Inflammatory macrophage treated with lipopolysaccharide for 4 hours (primary cell): ENCODE measurements at regions not wholly inside any gene's neighbourhood (a gene's known extent, or its start where the extent isn't known, plus 50 kb on each side); places are given as distances from the start of the nearest gene placed in this dataset.

Experiments
- DNase-seq: peaks from one replicate; pipeline ENCODE4 v3.0.0-alpha.2; 2020

DNA sequence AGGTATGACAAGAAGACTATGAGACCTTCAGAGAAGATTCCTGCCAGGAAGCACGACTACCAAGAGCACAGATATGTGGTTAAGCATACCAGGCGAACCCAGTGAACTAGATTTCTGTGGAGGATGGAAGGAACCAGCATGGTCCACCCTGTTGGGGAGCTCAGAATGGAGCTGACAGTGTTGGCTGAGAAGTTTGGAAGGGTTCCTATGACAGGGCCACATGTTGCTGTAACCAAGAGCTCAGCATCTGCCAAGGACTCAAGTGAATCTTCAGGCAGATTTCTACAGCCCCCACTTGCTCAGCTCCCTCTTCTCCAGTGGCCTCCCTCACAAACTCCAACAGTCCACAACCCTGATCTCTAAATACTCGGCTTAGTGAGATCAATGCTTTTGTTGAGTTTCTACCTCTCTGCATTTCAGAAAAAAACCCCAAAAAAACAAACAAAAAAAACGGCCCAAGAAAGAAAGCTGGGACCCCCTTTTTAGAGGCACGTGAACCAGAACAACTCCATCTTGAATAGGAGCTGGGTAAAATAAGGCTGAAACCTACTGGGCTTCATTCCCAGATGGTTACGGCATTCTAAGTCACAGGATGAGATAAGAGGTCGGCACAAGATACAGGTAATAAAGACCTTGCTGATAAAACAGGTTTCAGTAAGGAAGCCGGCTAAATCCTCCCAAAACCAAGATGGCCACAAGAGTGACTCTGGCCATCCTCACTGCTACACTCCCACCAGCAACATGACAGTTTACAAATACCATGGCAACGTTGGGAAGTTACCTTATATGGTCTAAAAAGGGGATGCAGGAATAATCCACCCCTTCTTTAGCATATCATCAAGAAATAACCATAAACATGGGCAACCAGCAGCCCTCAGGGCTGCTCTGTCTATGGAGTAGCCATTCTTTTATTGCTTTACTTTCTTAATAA, 691.1 kb downstream of the UQCRFS1 start:
- DNase-seq, result no peak

- DNase-seq, result no peak
Observed at GRCh38 chr19:28520998-28521568, 691.9 kb downstream of the UQCRFS1 start.

- no peak for DNase-seq
Observed at GRCh38 chr19:28519952-28520861, 692.7 kb downstream of the UQCRFS1 start.

DNA sequence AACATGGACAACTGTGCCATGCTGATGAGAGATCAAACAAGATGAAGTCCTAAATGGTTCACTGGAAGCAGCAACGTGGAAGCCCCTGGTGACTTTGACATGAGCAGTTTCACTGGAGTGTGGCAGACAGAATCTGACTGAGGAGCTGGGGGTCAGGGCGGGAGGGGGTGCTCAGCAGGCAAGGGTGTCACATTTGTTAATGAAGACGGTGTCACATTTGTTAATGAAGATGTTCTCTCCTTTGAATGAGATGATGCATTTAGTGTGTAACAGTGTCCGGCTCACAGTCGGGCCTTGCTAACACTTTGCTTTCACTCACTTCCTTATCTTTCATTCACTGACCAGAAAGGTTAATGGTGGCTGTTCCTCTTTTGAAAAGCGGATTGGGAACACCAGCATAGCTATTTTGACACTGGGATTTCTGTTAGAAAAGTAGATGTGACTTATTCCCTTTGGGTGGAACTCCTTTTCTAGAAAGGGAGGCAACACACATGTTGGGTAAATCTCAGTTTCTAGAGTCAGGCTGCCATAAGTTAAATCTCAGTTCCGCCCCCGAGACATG, 693.7 kb downstream of the UQCRFS1 start:
- DNase-seq, result peak; percentile 24

- no peak for DNase-seq
Observed at GRCh38 chr19:28516415-28516872, 696.5 kb downstream of the UQCRFS1 start.

GRCh38 chr19:28514166-28514565, 698.8 kb downstream of the UQCRFS1 start:
- no peak for DNase-seq

DNA sequence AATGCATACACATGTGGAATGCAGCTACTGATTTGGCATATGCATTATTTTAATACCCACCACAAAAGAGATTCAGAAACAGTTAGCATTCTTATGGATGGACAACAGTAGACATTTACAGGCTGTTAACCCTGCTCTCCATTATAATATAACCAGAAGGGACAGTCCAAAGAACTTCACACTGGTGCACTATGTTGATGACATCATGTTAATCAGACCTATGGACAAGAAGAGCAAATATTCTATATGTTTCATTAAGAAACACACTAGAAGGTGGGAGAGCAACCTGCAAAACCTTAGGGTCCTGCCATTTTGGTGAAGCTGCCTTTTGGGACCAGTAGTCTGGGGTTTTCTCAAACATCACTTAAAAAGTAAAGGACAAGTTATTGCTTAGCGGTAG, 701.3 kb downstream of the UQCRFS1 start:
- no peak for DNase-seq

DNA sequence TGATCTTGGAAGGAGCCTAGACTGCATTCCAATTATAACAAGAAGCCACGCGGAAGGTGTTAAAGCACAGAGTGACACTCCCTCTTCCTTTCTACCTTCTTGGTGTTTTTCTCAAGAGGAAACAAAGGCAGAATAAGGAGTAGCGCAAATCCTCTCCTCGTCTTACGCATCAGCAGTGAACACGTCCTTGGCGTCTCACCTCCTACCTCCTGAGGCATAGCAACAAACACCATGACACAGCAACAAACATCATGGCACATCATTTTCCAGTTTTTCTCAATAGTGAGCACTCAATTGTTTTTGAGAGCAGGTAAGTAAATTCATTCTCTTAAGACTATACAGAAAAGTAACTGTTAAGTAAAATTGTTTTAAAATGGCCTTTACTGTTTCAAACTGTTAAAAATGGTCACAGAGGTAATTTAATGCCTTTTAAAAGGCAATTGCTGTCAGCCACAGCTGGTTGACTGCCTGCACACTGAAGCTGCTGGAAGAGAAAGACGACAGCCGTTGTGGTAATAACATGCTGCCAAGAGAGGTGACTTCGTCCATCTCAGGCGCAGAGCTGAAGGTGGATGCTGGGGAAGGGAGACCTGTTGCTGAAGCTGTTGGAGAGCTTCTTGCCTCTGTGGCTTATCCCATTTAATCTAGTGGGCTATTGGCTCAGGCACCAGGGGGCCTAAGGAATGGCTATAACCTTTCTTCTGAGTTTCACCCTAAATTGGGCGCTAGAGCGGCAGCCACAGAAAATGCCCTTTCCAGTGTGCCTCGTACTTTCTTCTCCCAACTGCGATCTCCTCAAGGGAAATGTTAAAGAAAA, 703.7 kb downstream of the UQCRFS1 start:
- DNase-seq, result no peak

DNA sequence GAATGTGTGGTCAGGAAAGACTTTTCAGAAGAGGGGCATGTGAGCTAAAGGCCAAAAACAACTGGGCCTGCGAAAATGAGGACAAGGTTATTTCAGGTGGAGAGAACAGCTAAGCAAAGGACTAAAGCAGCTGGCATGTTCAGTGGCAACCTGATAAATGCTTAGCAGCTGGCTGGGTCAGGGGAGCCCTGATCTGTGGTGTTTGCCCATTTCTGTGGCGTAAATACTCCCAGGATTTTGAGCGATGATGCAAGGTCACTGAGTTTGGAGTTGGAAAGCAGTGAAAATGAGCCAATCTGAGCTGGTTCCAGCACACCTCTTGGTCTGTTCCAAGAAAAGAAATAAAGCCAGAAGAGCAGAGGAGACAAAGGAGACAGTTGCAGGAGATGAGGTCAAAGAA, 704.3 kb downstream of the UQCRFS1 start:
- DNase-seq, result no peak

DNA sequence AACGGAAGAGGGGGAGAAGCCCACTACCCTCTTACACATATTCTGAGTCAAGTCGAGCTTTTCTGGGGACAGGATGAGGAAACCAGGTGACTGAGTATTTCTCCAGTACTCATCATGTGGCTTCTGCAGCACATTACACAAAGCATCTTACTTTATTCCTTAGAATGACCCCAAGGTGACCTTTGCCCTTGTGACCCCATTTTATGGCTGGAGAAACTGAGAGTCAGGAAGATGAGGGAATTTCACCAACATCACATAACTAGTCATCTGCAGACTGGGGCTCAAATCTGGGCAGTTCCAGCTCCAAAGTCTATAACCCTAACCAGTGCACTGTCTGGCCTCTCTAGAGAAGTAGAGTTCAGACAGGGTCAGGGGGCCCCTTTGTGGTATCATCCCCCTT, 707.0 kb downstream of the UQCRFS1 start:
- DNase-seq, result no peak

DNA sequence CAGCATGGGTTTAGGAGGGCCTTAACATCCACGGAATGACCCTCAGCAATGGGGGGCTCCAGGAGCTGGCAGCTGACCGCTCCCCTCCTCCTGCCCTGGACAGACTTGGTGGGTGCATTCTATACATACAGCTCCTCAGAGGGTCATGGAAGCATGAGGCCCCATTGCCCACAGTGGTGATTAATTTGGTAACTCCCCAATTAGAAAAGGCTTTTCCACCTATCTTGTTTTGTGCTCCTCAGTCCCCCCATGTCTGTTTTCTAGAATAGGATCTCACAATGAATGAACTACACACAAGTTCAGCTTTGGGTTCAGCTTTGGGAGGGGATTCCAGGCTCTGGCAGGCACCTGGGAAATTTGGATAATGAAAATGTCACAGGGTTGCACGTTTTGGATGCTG, 707.8 kb downstream of the UQCRFS1 start:
- no peak for DNase-seq

- no peak for DNase-seq
Observed at GRCh38 chr19:28504727-28505126, 708.2 kb downstream of the UQCRFS1 start.

- peak; percentile 41 for DNase-seq
Observed at GRCh38 chr19:28504139-28504538, 708.8 kb downstream of the UQCRFS1 start.

GRCh38 chr19:28502879-28503734, 709.8 kb downstream of the UQCRFS1 start:
- DNase-seq, result no peak

DNA sequence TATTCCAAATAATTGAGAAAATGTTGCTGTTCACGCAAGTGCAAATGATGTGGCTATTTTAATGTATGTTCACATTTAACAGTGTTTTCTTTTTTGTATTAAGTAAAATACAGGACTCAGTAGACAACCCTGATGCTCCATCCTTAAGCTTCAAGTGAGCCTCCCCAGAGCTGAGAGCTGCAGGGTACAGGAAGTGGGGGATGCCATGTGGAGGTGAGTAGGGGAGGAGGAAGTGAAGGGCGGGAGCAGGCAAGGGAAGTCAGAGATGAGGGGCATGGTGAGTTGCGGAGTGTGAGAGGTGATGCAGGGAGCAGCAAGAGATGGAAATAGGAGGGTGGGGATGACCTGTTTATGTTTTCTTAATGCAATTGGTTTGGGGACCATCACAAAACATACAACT, 711.0 kb downstream of the UQCRFS1 start:
- no peak for DNase-seq

DNA sequence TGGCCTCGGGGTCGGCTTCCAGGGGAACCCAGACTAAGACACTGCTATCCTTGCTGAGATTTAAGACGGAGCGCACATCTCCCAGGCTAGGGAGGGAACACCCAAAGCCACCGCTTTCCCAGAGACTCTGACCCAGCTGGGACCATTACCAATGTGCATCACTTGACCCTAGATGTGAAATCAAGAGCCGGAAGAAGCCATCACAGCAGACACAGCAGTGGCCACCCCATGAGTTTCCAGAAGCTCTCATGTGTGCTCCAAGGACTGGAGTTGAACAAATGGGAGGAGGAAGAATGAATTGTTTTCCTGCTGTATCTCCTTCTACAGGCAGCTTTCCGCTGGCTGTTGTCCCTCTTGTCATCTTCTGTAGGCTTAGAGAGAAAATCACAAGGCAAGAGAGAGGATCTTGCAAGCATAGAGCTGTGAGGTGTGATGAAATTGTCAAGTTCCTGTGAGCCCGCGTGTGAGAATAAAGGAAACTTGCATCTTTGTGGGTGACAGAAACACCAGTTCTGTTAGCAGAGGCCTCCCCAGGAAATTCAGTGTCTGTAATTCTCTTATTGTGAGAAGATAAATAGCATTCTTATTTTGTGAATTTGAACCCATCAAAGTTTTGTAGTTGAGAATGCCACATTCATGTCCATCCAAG, 711.8 kb downstream of the UQCRFS1 start:
- DNase-seq, result peak; percentile 59

DNA sequence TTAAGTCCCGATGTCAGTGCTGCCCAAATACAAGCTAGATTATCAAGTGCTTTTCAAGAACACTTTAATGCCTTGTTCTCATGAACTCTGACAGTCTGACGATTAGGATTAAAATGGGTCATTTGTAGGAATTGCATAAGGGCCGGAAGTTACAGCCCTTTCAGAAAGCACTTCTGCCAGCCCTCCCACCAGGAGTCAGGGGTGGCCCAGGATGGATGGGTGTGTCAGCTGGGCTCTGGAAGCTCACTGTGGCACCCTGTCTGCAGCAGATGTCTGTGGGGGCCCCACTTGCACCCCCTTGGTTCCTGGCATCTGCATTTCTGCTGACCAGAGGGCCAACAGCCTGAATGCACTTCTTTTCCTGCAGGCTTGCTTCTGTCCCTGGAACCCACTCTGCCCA, 712.7 kb downstream of the UQCRFS1 start:
- peak; percentile 37 for DNase-seq

DNA sequence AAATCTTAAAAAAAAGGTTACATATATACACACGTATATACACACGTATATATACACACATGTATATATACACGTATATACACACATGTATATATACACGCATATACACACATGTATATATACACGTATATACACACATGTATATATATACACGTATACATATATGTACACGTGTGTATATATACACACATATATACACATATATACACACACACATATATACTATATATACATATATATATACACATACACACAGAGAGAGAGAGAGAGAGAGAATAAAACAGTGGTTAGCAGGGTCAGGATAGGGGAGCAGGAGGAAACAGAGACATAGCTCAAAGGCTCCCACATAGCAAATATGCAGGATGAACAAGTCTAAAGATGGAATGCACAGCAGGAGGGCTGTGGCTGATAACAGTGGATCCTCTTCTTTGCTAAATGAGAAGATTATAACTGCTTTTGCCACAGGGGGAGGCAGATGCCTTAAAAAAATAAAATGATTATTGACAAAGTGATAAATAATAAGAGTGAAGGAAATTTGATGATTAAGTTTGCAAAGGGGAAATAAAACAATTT, 714.5 kb downstream of the UQCRFS1 start:
- DNase-seq, result no peak

DNA sequence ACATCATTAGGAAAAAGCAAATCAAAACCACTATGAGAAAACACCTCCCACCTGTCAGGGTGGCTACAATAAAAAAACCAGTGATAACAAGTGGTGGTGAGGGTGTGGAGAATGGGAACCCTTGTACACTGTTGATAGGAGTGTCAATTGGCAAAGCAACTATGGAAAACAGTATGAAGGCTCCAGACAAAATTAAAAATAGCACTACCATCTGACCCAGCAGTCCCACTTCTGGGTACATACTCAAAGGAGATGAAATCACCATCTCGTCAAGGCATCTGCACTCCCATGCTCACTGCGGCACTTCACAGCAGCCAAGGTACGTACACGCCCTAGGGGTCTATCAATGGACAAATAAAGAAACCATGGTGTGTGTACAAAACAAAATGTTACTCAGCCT, 715.1 kb downstream of the UQCRFS1 start:
- DNase-seq, result no peak

DNA sequence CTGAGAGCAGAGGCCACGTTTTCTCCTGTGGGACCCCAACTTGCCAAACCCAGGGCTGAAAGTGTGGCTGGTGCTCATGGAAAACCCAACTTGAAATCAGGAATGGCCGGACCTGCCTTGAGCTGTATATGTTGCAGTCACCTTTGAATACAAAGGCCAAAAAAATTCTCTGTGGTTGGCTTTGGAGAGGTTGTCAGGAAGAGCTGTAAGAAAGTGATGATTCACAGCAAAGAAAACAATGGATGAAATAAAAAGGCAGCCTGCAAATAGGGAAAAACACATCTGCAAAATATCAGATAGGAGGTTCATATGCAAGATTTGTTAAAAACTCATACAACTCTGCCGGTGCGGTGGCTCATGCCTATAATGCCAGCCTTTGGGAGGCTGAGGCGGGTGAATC, 715.8 kb downstream of the UQCRFS1 start:
- no peak for DNase-seq
